ENCODE measurements at regions not wholly inside any gene's neighbourhood (a gene's known extent, or its start where the extent isn't known, plus 50 kb on each side); places are given as distances from the start of the nearest gene placed in this dataset.

- Histone ChIP-seq H3K27me3 (ENCODE audit: control insufficient read depth, insufficient read depth, low read length) (no peaks in the 10 kb centered on the region), H3K36me3 (ENCODE audit: control insufficient read depth, insufficient read depth, low read length) (no peaks in the 10 kb centered on the region), H3K4me3 (ENCODE audit: low read depth, low read length) (no peak overlapping the region)
- POLR2A ChIA-PET, result no interaction called here
- DNase-seq (ENCODE audit: low read depth), result no peak
- CTCF ChIA-PET, result no interaction called here
- TF ChIP-seq, protein P1, sequence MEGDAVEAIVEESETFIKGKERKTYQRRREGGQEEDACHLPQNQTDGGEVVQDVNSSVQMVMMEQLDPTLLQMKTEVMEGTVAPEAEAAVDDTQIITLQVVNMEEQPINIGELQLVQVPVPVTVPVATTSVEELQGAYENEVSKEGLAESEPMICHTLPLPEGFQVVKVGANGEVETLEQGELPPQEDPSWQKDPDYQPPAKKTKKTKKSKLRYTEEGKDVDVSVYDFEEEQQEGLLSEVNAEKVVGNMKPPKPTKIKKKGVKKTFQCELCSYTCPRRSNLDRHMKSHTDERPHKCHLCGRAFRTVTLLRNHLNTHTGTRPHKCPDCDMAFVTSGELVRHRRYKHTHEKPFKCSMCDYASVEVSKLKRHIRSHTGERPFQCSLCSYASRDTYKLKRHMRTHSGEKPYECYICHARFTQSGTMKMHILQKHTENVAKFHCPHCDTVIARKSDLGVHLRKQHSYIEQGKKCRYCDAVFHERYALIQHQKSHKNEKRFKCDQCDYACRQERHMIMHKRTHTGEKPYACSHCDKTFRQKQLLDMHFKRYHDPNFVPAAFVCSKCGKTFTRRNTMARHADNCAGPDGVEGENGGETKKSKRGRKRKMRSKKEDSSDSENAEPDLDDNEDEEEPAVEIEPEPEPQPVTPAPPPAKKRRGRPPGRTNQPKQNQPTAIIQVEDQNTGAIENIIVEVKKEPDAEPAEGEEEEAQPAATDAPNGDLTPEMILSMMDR (IDR thresholded peaks at IDR 0.05; ENCODE audit: insufficient read depth, low read depth, low read length), result no peak
Observed at GRCh38 chr16:5944971-5945370, 847.4 kb upstream of the EEF2KMT start.

- Histone ChIP-seq H3K27me3 (ENCODE audit: control insufficient read depth, insufficient read depth, low read length) (no peaks in the 10 kb centered on the region), H3K4me3 (ENCODE audit: low read depth, low read length) (no peak overlapping the region), H3K36me3 (ENCODE audit: control insufficient read depth, insufficient read depth, low read length) (no peaks in the 10 kb centered on the region)
- ChIA-PET CTCF (no interaction called here), POLR2A (no interaction called here)
- no peak for DNase-seq (ENCODE audit: low read depth)
- TF ChIP-seq, protein P1 (IDR thresholded peaks at IDR 0.05; ENCODE audit: insufficient read depth, low read depth, low read length), result no peak
Observed at GRCh38 chr16:5938607-5939006, 841.0 kb upstream of the EEF2KMT start.

DNA sequence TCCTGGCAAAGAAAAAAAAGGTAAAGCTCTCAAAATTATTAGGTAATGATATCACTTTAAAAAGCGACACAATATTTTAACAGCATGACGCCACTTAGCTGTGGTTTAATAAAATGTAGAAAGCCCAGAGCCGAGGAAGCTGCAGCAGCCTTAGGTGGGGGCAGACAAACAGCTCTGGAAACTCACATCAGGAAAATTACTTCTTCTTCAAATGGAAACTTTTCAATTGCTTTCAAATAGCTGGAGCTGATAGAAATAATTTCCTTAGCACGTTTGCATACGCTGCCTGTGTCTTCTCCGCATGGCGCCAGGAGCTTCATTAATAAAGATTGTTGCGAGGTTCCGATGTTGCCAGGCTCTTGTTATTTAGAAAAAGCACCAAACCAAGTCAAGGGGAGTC, 835.3 kb upstream of the EEF2KMT start:
- CTCF ChIA-PET, result no interaction called here
- H3K36me3 ChIP-seq (ENCODE audit: control insufficient read depth, insufficient read depth, low read length), result no peaks in the 10 kb centered on the region
- POLR2A ChIA-PET, result no interaction called here
- DNase-seq (ENCODE audit: low read depth), result no peak
- H3K27me3 ChIP-seq (ENCODE audit: control insufficient read depth, insufficient read depth, low read length), result no peaks in the 10 kb centered on the region
- H3K4me3 ChIP-seq (ENCODE audit: low read depth, low read length), result no peak overlapping the region
- TF ChIP-seq, protein P1 (IDR thresholded peaks at IDR 0.05; ENCODE audit: insufficient read depth, low read depth, low read length), result no peak

DNA sequence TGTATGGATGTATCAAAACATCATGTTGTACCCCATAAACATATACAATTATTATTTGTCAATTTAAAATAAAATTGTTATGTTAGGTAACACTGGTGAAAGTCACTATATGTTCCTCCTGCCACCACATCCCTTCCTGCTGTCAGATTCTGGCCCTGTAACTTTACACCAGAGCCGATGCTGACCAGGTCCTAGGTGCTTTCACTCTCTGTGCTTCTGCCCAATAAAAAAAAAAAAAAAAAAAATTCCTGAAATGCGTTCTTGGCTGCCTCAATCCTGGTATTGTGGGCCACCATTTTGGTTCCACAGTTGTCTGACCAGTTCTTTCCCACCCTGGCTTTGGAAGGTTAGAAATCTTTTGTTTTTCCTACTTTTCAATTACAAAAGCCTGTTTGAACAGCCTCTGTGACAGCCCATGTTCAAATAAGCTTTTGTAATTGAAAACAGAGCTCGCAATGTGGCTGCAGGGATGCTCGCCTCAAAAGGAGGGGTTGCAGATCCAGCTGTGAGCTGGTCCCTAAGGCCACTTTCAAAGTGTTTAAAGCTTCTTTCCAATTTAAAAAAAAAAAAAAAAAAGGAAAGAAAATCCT, 831.0 kb upstream of the EEF2KMT start:
- Histone ChIP-seq H3K36me3 (ENCODE audit: control insufficient read depth, insufficient read depth, low read length) (no peaks in the 10 kb centered on the region), H3K4me3 (ENCODE audit: low read depth, low read length) (no peak overlapping the region), H3K27me3 (ENCODE audit: control insufficient read depth, insufficient read depth, low read length) (no peaks in the 10 kb centered on the region)
- CTCF ChIA-PET, result no interaction called here
- DNase-seq (ENCODE audit: low read depth), result no peak
- POLR2A ChIA-PET, result no interaction called here
- TF ChIP-seq, protein P1 (IDR thresholded peaks at IDR 0.05; ENCODE audit: insufficient read depth, low read depth, low read length), result no peak

- Histone ChIP-seq H3K27me3 (ENCODE audit: control insufficient read depth, insufficient read depth, low read length) (no peaks in the 10 kb centered on the region), H3K4me3 (ENCODE audit: low read depth, low read length) (no peak overlapping the region), H3K36me3 (ENCODE audit: control insufficient read depth, insufficient read depth, low read length) (no peaks in the 10 kb centered on the region)
- TF ChIP-seq, protein P1 (IDR thresholded peaks at IDR 0.05; ENCODE audit: insufficient read depth, low read depth, low read length), result no peak
- DNase-seq (ENCODE audit: low read depth), result no peak
- ChIA-PET CTCF (no interaction called here), POLR2A (no interaction called here)
Observed at GRCh38 chr16:5925850-5926249, 828.3 kb upstream of the EEF2KMT start.
